ENCODE measurements at regions not wholly inside any gene's neighbourhood (a gene's known extent, or its start where the extent isn't known, plus 50 kb on each side); places are given as distances from the start of the nearest gene placed in this dataset.

GRCh38 chr3:19093084-19093483 is 55.2 kb upstream of the KCNH8 start:
- peak; percentile 36 to 42 for DNase-seq

GRCh38 chr3:19077388-19077787 is 70.9 kb upstream of the KCNH8 start:
- DNase-seq = no peak

GRCh38 chr3:19075037-19075436 is 73.3 kb upstream of the KCNH8 start:
- no peak for DNase-seq

GRCh38 chr3:19074257-19074900 is 73.9 kb upstream of the KCNH8 start:
- DNase-seq = peak; percentile 47 to 62

GRCh38 chr3:19073341-19074105 is 74.8 kb upstream of the KCNH8 start:
- DNase-seq = no peak

- no peak for DNase-seq
Measured at GRCh38 chr3:19070325-19070724, 78.0 kb upstream of the KCNH8 start.

- peak; percentile 60 to 83 for DNase-seq
Measured at GRCh38 chr3:19065027-19065426, 83.3 kb upstream of the KCNH8 start.

- no peak for DNase-seq
Measured at GRCh38 chr3:19063936-19064335, 84.4 kb upstream of the KCNH8 start.

GRCh38 chr3:19060404-19060803 is 87.9 kb upstream of the KCNH8 start:
- no peak for DNase-seq

- DNase-seq = no peak
Measured at GRCh38 chr3:19052874-19053273, 95.4 kb upstream of the KCNH8 start.

- peak; percentile 19 to 41 for DNase-seq
Measured at GRCh38 chr3:19046440-19046839, 101.9 kb upstream of the KCNH8 start.

- DNase-seq = no peak
Measured at GRCh38 chr3:19030522-19030839, 117.8 kb upstream of the KCNH8 start.

- no peak for DNase-seq
Measured at GRCh38 chr3:19029837-19030521, 118.3 kb upstream of the KCNH8 start.

GRCh38 chr3:19025441-19025840 is 122.9 kb upstream of the KCNH8 start:
- DNase-seq = no peak

GRCh38 chr3:19022546-19022945 is 125.8 kb upstream of the KCNH8 start:
- no peak for DNase-seq

- no peak for DNase-seq
Measured at GRCh38 chr3:19016851-19017250, 131.5 kb upstream of the KCNH8 start.

GRCh38 chr3:19013879-19014278 is 134.4 kb upstream of the KCNH8 start:
- no peak for DNase-seq

- DNase-seq = no peak
Measured at GRCh38 chr3:19012846-19013245, 135.5 kb upstream of the KCNH8 start.

GRCh38 chr3:19002606-19003005 is 145.7 kb upstream of the KCNH8 start:
- DNase-seq = no peak

GRCh38 chr3:18998069-18998468 is 150.2 kb upstream of the KCNH8 start:
- no peak for DNase-seq

- no peak for DNase-seq
Measured at GRCh38 chr3:18992709-18993108, 155.6 kb upstream of the KCNH8 start.

GRCh38 chr3:18989237-18989795 is 159.0 kb upstream of the KCNH8 start:
- no peak for DNase-seq

GRCh38 chr3:18988614-18989229 is 159.6 kb upstream of the KCNH8 start:
- peak; percentile 71 to 76 for DNase-seq

Measured in Kasumi-1 (cell line).